ENCODE measurements at regions not wholly inside any gene's neighbourhood (a gene's known extent, or its start where the extent isn't known, plus 50 kb on each side); places are given as distances from the start of the nearest gene placed in this dataset.
"Not testable (repeated sequence)": the region's sequence is repeated elsewhere in the genome, so short reads cannot be mapped to it uniquely, and the experiment has no call there.

- DNase-seq (ENCODE audit: low read depth): no peak
These were observed 159.0 kb upstream of the CXCL13 start for GRCh38 chr4:77446601-77447000.

- DNase-seq (ENCODE audit: low read depth): no peak
These were observed 156.4 kb upstream of the CXCL13 start for GRCh38 chr4:77449171-77449570.

GRCh38 chr4:77450006-77450405, 155.6 kb upstream of the CXCL13 start:
- DNase-seq (ENCODE audit: low read depth): no peak

- no peak for DNase-seq (ENCODE audit: low read depth)
These were observed 154.1 kb upstream of the CXCL13 start for GRCh38 chr4:77451530-77451929.

- DNase-seq (ENCODE audit: low read depth): not testable (repeated sequence)
These were observed 153.5 kb upstream of the CXCL13 start for GRCh38 chr4:77452117-77452516.

- DNase-seq (ENCODE audit: low read depth): no peak
These were observed 151.7 kb upstream of the CXCL13 start for GRCh38 chr4:77453911-77454310.

GRCh38 chr4:77454858-77455257, 150.8 kb upstream of the CXCL13 start:
- no peak for DNase-seq (ENCODE audit: low read depth)

- DNase-seq (ENCODE audit: low read depth): not testable (repeated sequence)
These were observed 141.5 kb upstream of the CXCL13 start for GRCh38 chr4:77464100-77464499.

- peak; percentile 4 for DNase-seq (ENCODE audit: low read depth)
These were observed 140.3 kb upstream of the CXCL13 start for GRCh38 chr4:77465271-77465670.

- DNase-seq (ENCODE audit: low read depth): no peak
These were observed 139.2 kb upstream of the CXCL13 start for GRCh38 chr4:77466430-77466829.

GRCh38 chr4:77471821-77472495, 133.7 kb upstream of the CXCL13 start:
- no peak for DNase-seq (ENCODE audit: low read depth)

GRCh38 chr4:77473509-77473908, 132.1 kb upstream of the CXCL13 start:
- DNase-seq (ENCODE audit: low read depth): no peak

GRCh38 chr4:77481856-77482255, 123.8 kb upstream of the CXCL13 start:
- no peak for DNase-seq (ENCODE audit: low read depth)

- DNase-seq (ENCODE audit: low read depth): no peak
These were observed 116.7 kb upstream of the CXCL13 start for GRCh38 chr4:77488882-77489281.

- no peak for DNase-seq (ENCODE audit: low read depth)
These were observed 112.4 kb upstream of the CXCL13 start for GRCh38 chr4:77493120-77493752.

- no peak for DNase-seq (ENCODE audit: low read depth)
These were observed 111.6 kb upstream of the CXCL13 start for GRCh38 chr4:77493829-77494551.

GRCh38 chr4:77496457-77496856, 109.2 kb upstream of the CXCL13 start:
- DNase-seq (ENCODE audit: low read depth): no peak

- DNase-seq (ENCODE audit: low read depth): no peak
These were observed 104.8 kb upstream of the CXCL13 start for GRCh38 chr4:77500801-77501200.

GRCh38 chr4:77501240-77501639, 104.4 kb upstream of the CXCL13 start:
- DNase-seq (ENCODE audit: low read depth): no peak

GRCh38 chr4:77501851-77502250, 103.8 kb upstream of the CXCL13 start:
- no peak for DNase-seq (ENCODE audit: low read depth)

GRCh38 chr4:77504407-77504806, 101.2 kb upstream of the CXCL13 start:
- DNase-seq (ENCODE audit: low read depth): no peak

GRCh38 chr4:77505275-77505957, 100.2 kb upstream of the CXCL13 start:
- DNase-seq (ENCODE audit: low read depth): no peak

GRCh38 chr4:77505958-77506319, 99.7 kb upstream of the CXCL13 start:
- no peak for DNase-seq (ENCODE audit: low read depth)
